Body of pancreas (tissue), 4 donors: ENCODE measurements at regions not wholly inside any gene's neighbourhood (a gene's known extent, or its start where the extent isn't known, plus 50 kb on each side); places are given as distances from the start of the nearest gene placed in this dataset.

Experiments
- ATAC-seq: fragments of 150-250 bp; one replicate; pipeline ENCODE4 v1.9.1; 2016
- DNase-seq, 4 donors: peaks; one replicate each; pipeline ENCODE4 v3.0.0-alpha.2; 2019
- H3K27ac ChIP-seq, 4 donors: fragments of 200-600 bp; sonication (generic); 1 replicate in 3 of 4; 2 replicates in 1 of 4; pipeline versions ENCODE4 v1.5.1 to v1.6.1; 2016 to 2019; ENCODE audit warnings: mild to moderate bottlenecking in 1 of 4, mixed read lengths in 1 of 4, moderate library complexity in 1 of 4
- H3K27me3 ChIP-seq, 2 donors: fragments of 200-600 bp; sonication (generic); one replicate each; pipeline ENCODE4 v1.6.0; 2016; ENCODE audit warnings: mild to moderate bottlenecking in 1 of 2
- H3K36me3 ChIP-seq, 2 donors: fragments of 200-600 bp; sonication (generic); replicated peaks in 1 of 2; 2 replicates each; pipeline ENCODE4 v1.5.1; 2016; ENCODE audit warnings: low read depth in 2 of 2; ENCODE audit not compliant: insufficient read depth in 1 of 2
- H3K4me1 ChIP-seq: fragments of 200-600 bp; sonication (generic); one replicate; pipeline ENCODE4 v1.6.0; 2016
- H3K4me3 ChIP-seq, 2 donors: fragments of 200-600 bp; sonication (generic); 1 replicate in 1 of 2; 2 replicates in 1 of 2; pipeline ENCODE4 v1.5.1; 2016 to 2019
- H3K9me3 ChIP-seq, 3 donors: fragments of 200-600 bp; sonication (generic); 1 replicate in 2 of 3; 2 replicates in 1 of 3; pipeline ENCODE4 v1.5.1; 2016
- CTCF ChIP-seq, 7 experiments: fragments of 450-650 bp in 4 of 7; fragments of 200-600 bp in 3 of 7; sonication (generic) in 3 of 7; IDR thresholded peaks; one replicate each; pipeline ENCODE4 v1.5.1; 2016 to 2019; ENCODE audit warnings: antibody characterized with exemption in 7 of 7
- POLR2A ChIP-seq, 3 donors: fragments of 450-650 bp; IDR thresholded peaks; one replicate each; pipeline ENCODE4 v1.6.1; 2016; ENCODE audit warnings: antibody characterized with exemption in 3 of 3, mild to moderate bottlenecking in 2 of 3
- WGBS, 2 donors: methylation state at CpG; one replicate each; pipeline ENCODE4 v1.1.5; 2017; 5-methylcytosine and 5-hydroxymethylcytosine counted together
- intact Hi-C: fragments of 100-400 bp; cut with DNase I; formaldehyde crosslinking; loops from one replicate; pipeline ENCODE4 v1.15.1; 2023

- intact Hi-C loops = loop anchor here (5.0 kb wide), 1 partner anchor 172 kb away; no protein-coding TSS in a partner anchor
- 14 to 16% methylated on average over 6 of the region's 6 CpGs for WGBS, 2 donors
- H3K27ac ChIP-seq = peak overlapping the region in 3 of 4 donors; percentile 15 to 65 (median 23)
Observed at GRCh38 chr4:157994863-157995262, 178.0 kb downstream of the GASK1B start.

GRCh38 chr4:157992948-157993839, 179.6 kb downstream of the GASK1B start:
- H3K4me1 ChIP-seq = peaks cover 37% of the 10 kb centered on the region
- no peak overlapping the region for H3K4me3 ChIP-seq
- no peak for DNase-seq
- H3K36me3 ChIP-seq = no peaks in the 10 kb centered on the region
- ATAC-seq = no peak
- 48 to 56% methylated on average over 4 of the region's 4 CpGs for WGBS, 2 donors
- H3K27ac ChIP-seq = peak overlapping the region in 3 of 4 donors; percentile 11 to 76 (median 43)
- no peaks in the 10 kb centered on the region for H3K27me3 ChIP-seq
- TF ChIP-seq POLR2A (IDR thresholded peaks at IDR 0.05) (no peak), CTCF (IDR thresholded peaks at IDR 0.05) (no peak)
- H3K9me3 ChIP-seq = no peaks in the 10 kb centered on the region
- intact Hi-C loops = loop anchor here (5.0 kb wide), 1 partner anchor 174 kb away; no protein-coding TSS in a partner anchor

More at GRCh38 chr4:157994863-157995262, 178.0 kb downstream of the GASK1B start:
- Histone ChIP-seq H3K36me3 (no peaks in the 10 kb centered on the region), H3K4me1 (peaks cover 37% of the 10 kb centered on the region), H3K27me3 (no peaks in the 10 kb centered on the region), H3K4me3 (no peak overlapping the region), H3K9me3 (no peaks in the 10 kb centered on the region)
- peak in 1 of 4 donors; percentile 10 for DNase-seq
- ATAC-seq = peak; percentile 77
- TF ChIP-seq POLR2A (IDR thresholded peaks at IDR 0.05) = no peak
- peak in 1 of 7 experiments; percentile 8 for TF ChIP-seq CTCF (IDR thresholded peaks at IDR 0.05)

DNA sequence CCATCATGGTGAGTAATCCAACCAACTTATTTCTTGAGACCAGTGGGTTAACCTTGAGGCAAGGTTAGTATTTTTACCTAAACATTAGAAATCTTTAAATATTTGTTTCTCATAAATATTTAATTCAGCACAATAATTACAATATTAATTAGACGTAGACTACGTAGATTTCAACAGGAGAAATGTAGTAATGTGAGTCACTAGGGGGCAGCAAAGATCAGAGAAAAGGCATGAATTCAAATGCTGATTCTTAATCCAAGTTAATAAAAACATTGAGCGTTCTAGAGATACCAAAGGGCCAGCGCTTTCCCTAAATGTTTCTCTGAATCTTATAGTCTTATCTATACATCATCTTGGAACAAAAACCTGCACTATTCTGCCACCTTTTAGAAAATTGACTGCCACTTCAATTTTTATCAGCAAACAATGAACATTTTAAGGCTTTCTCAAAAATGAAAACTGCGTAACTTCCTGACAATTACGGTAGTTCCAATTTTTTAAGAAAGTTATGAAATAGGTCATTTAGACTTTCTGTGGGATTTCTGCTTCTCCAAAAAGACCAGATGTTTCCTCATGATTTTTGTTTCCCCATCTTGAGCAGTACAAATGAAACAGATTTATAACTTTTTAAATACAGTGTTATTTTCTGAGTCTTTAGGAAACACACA, 180.7 kb downstream of the GASK1B start:
- Histone ChIP-seq H3K9me3 (no peaks in the 10 kb centered on the region), H3K36me3 (no peaks in the 10 kb centered on the region), H3K27ac (peak overlapping the region in 3 of 4 donors; percentile 43 to 76 (median 53)), H3K4me1 (peaks cover 33% of the 10 kb centered on the region), H3K27me3 (no peaks in the 10 kb centered on the region), H3K4me3 (no peak overlapping the region)
- TF ChIP-seq CTCF (IDR thresholded peaks at IDR 0.05) (peak in 6 of 7 experiments; percentile 50 to 85 (median 81)), POLR2A (IDR thresholded peaks at IDR 0.05) (no peak)
- 8 to 11% methylated on average over 6 of the region's 6 CpGs for WGBS, 2 donors
- intact Hi-C loops = loop anchor here (5.0 kb wide), 1 partner anchor 175 kb away; no protein-coding TSS in a partner anchor
- DNase-seq (peak; percentile 24 to 65 (median 42)), ATAC-seq (peak; percentile 83)

- no peak for TF ChIP-seq POLR2A (IDR thresholded peaks at IDR 0.05)
- no peak for TF ChIP-seq CTCF (IDR thresholded peaks at IDR 0.05)
- no peak for DNase-seq
- Histone ChIP-seq H3K27ac (no peak overlapping the region), H3K27me3 (no peaks in the 10 kb centered on the region), H3K36me3 (no peaks in the 10 kb centered on the region), H3K4me1 (peaks cover 15% of the 10 kb centered on the region), H3K9me3 (no peaks in the 10 kb centered on the region), H3K4me3 (no peak overlapping the region)
- intact Hi-C loops = no loop called here
- no peak for ATAC-seq
- 73 to 77% methylated on average over 2 of the region's 2 CpGs for WGBS, 2 donors
Observed at GRCh38 chr4:157988641-157989040, 184.2 kb downstream of the GASK1B start.
